ENCODE measurements at regions not wholly inside any gene's neighbourhood (a gene's known extent, or its start where the extent isn't known, plus 50 kb on each side); places are given as distances from the start of the nearest gene placed in this dataset.

GRCh38 chr12:115338566-115339294 is 654.8 kb upstream of the TBX3 start:
- DNase-seq (ENCODE audit: low read depth, low spot score): no peak
- H3K4me3 ChIP-seq (ENCODE audit: low read length): no peak overlapping the region

- H3K4me3 ChIP-seq (ENCODE audit: low read length): no peak overlapping the region
- DNase-seq (ENCODE audit: low read depth, low spot score): no peak
Observed at GRCh38 chr12:115337693-115338543, 653.9 kb upstream of the TBX3 start.

GRCh38 chr12:115336506-115336905 is 652.5 kb upstream of the TBX3 start:
- no peak overlapping the region for H3K4me3 ChIP-seq (ENCODE audit: low read length)
- DNase-seq (ENCODE audit: low read depth, low spot score): no peak

- H3K4me3 ChIP-seq (ENCODE audit: low read length): no peak overlapping the region
Observed at GRCh38 chr12:115335594-115335993, 651.6 kb upstream of the TBX3 start.

DNA sequence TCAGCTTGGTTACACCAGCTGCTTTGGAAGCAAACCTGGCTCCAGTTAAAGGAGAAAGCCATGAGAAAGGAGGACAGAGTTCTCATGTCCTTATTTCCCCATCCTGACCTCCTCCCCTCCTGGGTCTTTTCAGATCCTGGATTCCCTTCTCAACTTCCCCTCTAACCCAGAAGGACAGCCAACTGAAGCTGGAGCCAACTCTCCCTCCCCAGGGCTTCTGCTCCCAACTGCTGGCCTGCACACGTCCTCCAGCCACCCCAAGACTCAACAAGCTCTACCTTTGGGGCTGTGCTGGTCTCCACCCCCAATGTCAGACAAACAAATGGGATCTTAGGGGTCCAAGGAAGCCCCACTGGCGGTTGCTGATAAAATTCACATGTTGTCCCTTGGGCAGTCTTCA is 651.1 kb upstream of the TBX3 start:
- no peak for DNase-seq (ENCODE audit: low read depth, low spot score)
- H3K4me3 ChIP-seq (ENCODE audit: low read length): no peak overlapping the region

More at GRCh38 chr12:115335594-115335993, 651.6 kb upstream of the TBX3 start:
- no peak for DNase-seq (ENCODE audit: low read depth, low spot score)

- no peak overlapping the region for H3K4me3 ChIP-seq (ENCODE audit: low read length)
- no peak for DNase-seq (ENCODE audit: low read depth, low spot score)
Observed at GRCh38 chr12:115332945-115333344, 649.0 kb upstream of the TBX3 start.

- no peak for DNase-seq (ENCODE audit: low read depth, low spot score)
Observed at GRCh38 chr12:115325858-115326257, 641.9 kb upstream of the TBX3 start.

GRCh38 chr12:115324949-115325593 is 641.1 kb upstream of the TBX3 start:
- no peak for DNase-seq (ENCODE audit: low read depth, low spot score)
- no peak overlapping the region for H3K4me3 ChIP-seq (ENCODE audit: low read length)

More at GRCh38 chr12:115325858-115326257, 641.9 kb upstream of the TBX3 start:
- no peak overlapping the region for H3K4me3 ChIP-seq (ENCODE audit: low read length)

DNA sequence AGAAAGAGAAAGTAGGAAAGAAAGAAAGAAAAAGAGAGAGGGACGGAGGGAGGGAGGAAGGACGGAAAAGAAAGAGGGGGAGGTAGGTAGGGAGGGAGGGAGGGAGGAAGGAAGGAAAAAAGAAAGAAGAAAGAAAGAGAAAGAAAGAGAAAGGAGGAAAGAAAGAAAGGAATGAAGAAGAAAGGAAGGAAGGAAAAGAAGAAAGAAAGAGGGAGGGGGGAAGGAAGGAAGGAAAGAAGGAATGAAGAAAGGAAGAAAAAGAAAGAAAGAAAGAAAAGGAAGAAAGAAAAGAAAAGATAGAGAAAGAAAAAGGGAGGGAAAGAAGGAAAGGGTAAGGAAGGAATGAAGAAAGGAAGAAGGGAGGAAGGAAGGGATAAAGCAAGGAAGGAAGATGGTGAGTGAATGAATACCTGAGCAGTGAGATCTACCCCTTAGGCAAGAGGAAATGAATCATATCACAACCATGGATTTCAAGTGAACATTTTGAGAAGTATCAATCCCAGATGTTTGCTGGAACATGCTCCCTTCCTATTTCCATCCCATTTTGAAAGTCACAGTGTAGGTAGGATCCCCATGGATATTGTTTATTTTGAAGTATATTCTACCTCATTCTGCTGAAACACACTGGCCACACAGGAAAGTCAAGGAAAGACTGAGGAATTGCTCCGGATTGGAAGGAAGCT is 639.4 kb upstream of the TBX3 start:
- DNase-seq (ENCODE audit: low read depth, low spot score): no peak

DNA sequence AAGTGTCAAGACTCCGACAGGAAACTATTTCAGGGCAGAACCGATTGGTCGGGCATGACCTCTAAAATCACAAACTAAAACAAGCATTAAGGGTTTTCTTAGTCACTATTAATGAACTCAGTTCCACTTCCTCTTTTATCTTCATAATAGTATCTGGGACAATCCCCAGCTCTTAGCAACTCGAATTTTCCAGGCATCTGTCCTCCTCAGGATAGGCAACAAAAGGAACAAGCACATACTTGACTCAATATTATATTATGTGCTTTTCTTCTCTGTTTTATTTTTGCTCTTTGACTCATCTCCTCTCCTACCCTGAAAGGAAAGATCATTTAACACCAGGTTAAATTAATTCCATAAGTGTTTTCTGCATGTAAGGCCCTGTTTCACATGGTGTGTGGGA is 638.3 kb upstream of the TBX3 start:
- no peak for DNase-seq (ENCODE audit: low read depth, low spot score)
- no peak overlapping the region for H3K4me3 ChIP-seq (ENCODE audit: low read length)

More for the DNA sequence above, 639.4 kb upstream of the TBX3 start:
- H3K4me3 ChIP-seq (ENCODE audit: low read length): no peak overlapping the region

GRCh38 chr12:115320967-115321366 is 637.0 kb upstream of the TBX3 start:
- H3K4me3 ChIP-seq (ENCODE audit: low read length): no peak overlapping the region
- DNase-seq (ENCODE audit: low read depth, low spot score): no peak

- H3K4me3 ChIP-seq (ENCODE audit: low read length): no peak overlapping the region
- DNase-seq (ENCODE audit: low read depth, low spot score): no peak
Observed at GRCh38 chr12:115320451-115320850, 636.5 kb upstream of the TBX3 start.

DNA sequence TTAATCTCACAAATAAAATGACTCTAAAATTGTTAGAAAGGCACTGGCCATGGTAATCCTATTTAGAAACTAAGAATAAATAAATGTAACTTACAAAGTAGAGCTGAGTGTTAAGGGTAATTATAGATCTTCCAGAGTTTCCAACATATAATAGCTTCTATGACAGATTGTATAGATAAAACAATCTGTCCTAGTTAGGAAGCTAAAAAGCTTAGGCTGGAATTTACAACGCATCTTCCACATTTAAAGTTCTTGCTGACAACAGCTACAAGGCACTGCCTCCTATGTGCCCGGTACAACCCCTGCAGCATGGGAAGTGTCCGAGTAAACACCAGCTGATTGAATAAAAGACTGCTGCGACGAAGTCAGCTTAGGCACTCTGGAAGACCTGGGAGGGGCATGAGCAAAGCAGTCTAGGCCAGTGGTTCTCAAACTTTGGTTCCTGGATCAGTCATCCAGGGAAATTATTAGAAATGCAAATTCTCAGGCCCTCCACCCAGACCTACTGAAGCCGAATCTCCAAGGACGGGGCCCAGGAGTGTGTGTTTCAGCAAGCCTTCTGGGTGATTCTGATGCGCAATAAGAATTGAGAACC is 635.6 kb upstream of the TBX3 start:
- no peak for DNase-seq (ENCODE audit: low read depth, low spot score)

GRCh38 chr12:115313929-115314328 is 630.0 kb upstream of the TBX3 start:
- no peak overlapping the region for H3K4me3 ChIP-seq (ENCODE audit: low read length)
- no peak for DNase-seq (ENCODE audit: low read depth, low spot score)

More for the DNA sequence above, 635.6 kb upstream of the TBX3 start:
- no peak overlapping the region for H3K4me3 ChIP-seq (ENCODE audit: low read length)

DNA sequence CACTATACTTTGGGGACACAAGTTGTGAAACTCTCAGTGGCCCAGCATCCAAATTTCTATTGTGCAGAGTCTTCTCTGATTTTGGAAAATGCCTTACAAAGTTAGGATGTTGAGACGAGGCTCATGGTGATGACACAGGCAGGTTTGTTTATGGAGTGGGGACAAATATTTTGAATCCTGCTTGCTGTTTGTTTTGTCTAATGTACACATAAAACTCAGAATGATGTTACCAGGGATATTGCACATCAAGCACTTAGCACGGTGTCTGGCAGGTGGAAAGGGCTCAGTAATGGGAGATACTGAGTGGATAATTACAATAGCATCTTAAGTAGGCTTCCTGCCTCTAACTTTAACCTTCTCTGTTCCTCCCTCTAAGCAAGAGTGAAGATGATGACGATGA is 628.9 kb upstream of the TBX3 start:
- H3K4me3 ChIP-seq (ENCODE audit: low read length): no peak overlapping the region
- DNase-seq (ENCODE audit: low read depth, low spot score): no peak

GRCh38 chr12:115311875-115312274 is 627.9 kb upstream of the TBX3 start:
- DNase-seq (ENCODE audit: low read depth, low spot score): no peak
- H3K4me3 ChIP-seq (ENCODE audit: low read length): no peak overlapping the region

DNA sequence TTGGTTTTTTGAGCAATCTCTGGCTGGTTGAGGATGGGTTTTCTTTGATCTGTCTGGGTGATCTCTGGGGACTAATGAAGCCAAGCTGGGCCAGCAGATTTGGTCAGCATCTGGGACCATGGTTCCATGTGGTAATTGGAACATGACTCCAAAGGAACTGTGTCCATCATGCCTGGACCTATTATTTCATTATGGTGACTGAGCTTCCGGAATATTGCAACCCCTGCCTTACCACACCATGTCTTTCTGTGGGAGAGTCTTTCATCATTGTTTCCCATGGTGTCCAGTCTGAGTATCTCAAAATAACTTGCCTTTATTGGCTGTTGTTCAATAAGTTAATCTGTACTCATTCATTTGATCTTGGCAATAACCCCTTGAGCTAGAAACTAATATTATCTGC is 624.9 kb upstream of the TBX3 start:
- H3K4me3 ChIP-seq (ENCODE audit: low read length): no peak overlapping the region

GRCh38 chr12:115306380-115306779 is 622.4 kb upstream of the TBX3 start:
- no peak for DNase-seq (ENCODE audit: low read depth, low spot score)
- no peak overlapping the region for H3K4me3 ChIP-seq (ENCODE audit: low read length)

More for the DNA sequence above, 624.9 kb upstream of the TBX3 start:
- no peak for DNase-seq (ENCODE audit: low read depth, low spot score)

GRCh38 chr12:115305867-115306266 is 621.9 kb upstream of the TBX3 start:
- H3K4me3 ChIP-seq (ENCODE audit: low read length): no peak overlapping the region
- DNase-seq (ENCODE audit: low read depth, low spot score): no peak

Measured in Jurkat, Clone E6-1 (cell line).